Neural cell (in vitro differentiated cells): ENCODE measurements at regions not wholly inside any gene's neighbourhood (a gene's known extent, or its start where the extent isn't known, plus 50 kb on each side); places are given as distances from the start of the nearest gene placed in this dataset.

Experiments
- H2AFZ ChIP-seq: fragments of 200-600, 300-800 bp; sonication (generic), shearing (Covaris generic); 2 replicates; pipeline ENCODE4 v1.6.0; 2014; ENCODE audit warnings: low read depth, mild to moderate bottlenecking, antibody characterized with exemption, low read length, moderate library complexity
- H3F3A ChIP-seq: fragments of 200-600 bp; shearing (Covaris generic); 2 replicates; pipeline ENCODE4 v1.6.1; 2016; ENCODE audit warnings: mild to moderate bottlenecking, moderate library complexity, mixed read lengths, antibody characterized with exemption, low read length; ENCODE audit not compliant: insufficient read depth, poor library complexity, severe bottlenecking
- H3K27ac ChIP-seq: fragments of 200-600, 300-800 bp; sonication (generic), shearing (Covaris generic); 2 replicates; pipeline ENCODE4 v1.5.1; 2014; ENCODE audit warnings: mild to moderate bottlenecking, low read length, moderate library complexity
- H3K27me3 ChIP-seq: fragments of 300-800, 200-600 bp; sonication (generic), shearing (Covaris generic); 2 replicates; pipeline ENCODE4 v1.6.0; 2014; ENCODE audit warnings: mild to moderate bottlenecking, low read depth, low read length, moderate library complexity; ENCODE audit not compliant: insufficient read depth
- H3K36me3 ChIP-seq: fragments of 300-800, 200-600 bp; sonication (generic), shearing (Covaris generic); 2 replicates; pipeline ENCODE4 v1.5.1; 2014; ENCODE audit warnings: mild to moderate bottlenecking, antibody characterized with exemption, low read length, moderate library complexity; ENCODE audit not compliant: insufficient read depth
- H3K4me2 ChIP-seq: fragments of 300-800, 200-600 bp; sonication (generic), shearing (Covaris generic); 2 replicates; pipeline ENCODE4 v1.6.0; 2014; ENCODE audit warnings: mild to moderate bottlenecking, low read length
- H3K4me3 ChIP-seq: fragments of 300-800, 200-600 bp; sonication (generic), shearing (Covaris generic); 2 replicates; pipeline ENCODE4 v1.5.1; 2014; ENCODE audit warnings: mild to moderate bottlenecking, low read length, moderate library complexity
- H3K79me2 ChIP-seq: fragments of 200-600 bp; shearing (Covaris generic); replicated peaks from 2 replicates; pipeline ENCODE4 v1.6.0; 2014; ENCODE audit warnings: mild to moderate bottlenecking, low read length, moderate library complexity; ENCODE audit not compliant: insufficient read depth
- H3K9ac ChIP-seq: fragments of 300-800, 200-600 bp; sonication (generic), shearing (Covaris generic); 2 replicates; pipeline ENCODE4 v1.6.1; 2016; ENCODE audit warnings: mild to moderate bottlenecking, low read length, mixed read lengths
- H3K9me2 ChIP-seq: fragments of 200-600 bp; shearing (Covaris generic); 2 replicates; pipeline ENCODE4 v1.6.1; 2016; ENCODE audit warnings: mild to moderate bottlenecking, low read length, mixed read lengths; ENCODE audit not compliant: insufficient read depth
- H3K9me3 ChIP-seq: fragments of 200-600, 300-800 bp; sonication (generic), shearing (Covaris generic); 2 replicates; pipeline ENCODE4 v1.6.1; 2016; ENCODE audit warnings: mild to moderate bottlenecking, mixed run types, low read length, moderate library complexity, mixed read lengths
- H4K20me1 ChIP-seq: fragments of 200-600 bp; shearing (Covaris generic); 2 replicates; pipeline ENCODE4 v1.6.1; 2016; ENCODE audit warnings: mild to moderate bottlenecking, mixed run types; ENCODE audit not compliant: insufficient read depth
- EP300 ChIP-seq: fragments of 450-650 bp; conservative IDR thresholded peaks from 2 replicates; pipeline ENCODE4 v1.6.1; 2014; ENCODE audit warnings: antibody characterized with exemption, mild to moderate bottlenecking, moderate library complexity; ENCODE audit not compliant: poor library complexity, severe bottlenecking
- EZH2 ChIP-seq: fragments of 200-600, 300-800 bp; shearing (Covaris generic), sonication (generic); IDR thresholded peaks from 2 replicates; pipeline ENCODE4 v1.6.1; 2014; ENCODE audit warnings: antibody characterized with exemption, low read length, borderline replicate concordance, mild to moderate bottlenecking; ENCODE audit not compliant: insufficient read depth, poor library complexity, severe bottlenecking
- MXI1 ChIP-seq: fragments of 450-650 bp; conservative IDR thresholded peaks from 2 replicates; pipeline ENCODE4 v1.6.1; 2014; ENCODE audit warnings: antibody characterized with exemption, mild to moderate bottlenecking; ENCODE audit not compliant: poor library complexity, severe bottlenecking
- POLR2AphosphoS5 ChIP-seq: IDR thresholded peaks from 2 replicates; pipeline ENCODE4 v1.6.1; 2012
- RAD21 ChIP-seq: fragments of 450-650 bp; conservative IDR thresholded peaks from 2 replicates; pipeline ENCODE4 v1.6.1; 2014; ENCODE audit warnings: antibody characterized with exemption, mild to moderate bottlenecking, moderate library complexity
- SMC3 ChIP-seq: fragments of 450-650 bp; conservative IDR thresholded peaks from 2 replicates; pipeline ENCODE4 v1.6.1; 2014; ENCODE audit warnings: antibody characterized with exemption, mild to moderate bottlenecking, moderate library complexity; ENCODE audit not compliant: poor library complexity
- TAF1 ChIP-seq: IDR thresholded peaks from 2 replicates; pipeline ENCODE4 v1.6.1; 2012; ENCODE audit warnings: low read depth
- TF ChIP-seq, protein P1 (sequence below): IDR thresholded peaks from 2 replicates; pipeline ENCODE4 v1.6.1; 2012; ENCODE audit warnings: borderline replicate concordance
- TF ChIP-seq, protein P2 (sequence below): fragments of 450-650 bp; IDR thresholded peaks from 2 replicates; pipeline ENCODE4 v1.5.1; 2014; ENCODE audit warnings: antibody characterized with exemption, mild to moderate bottlenecking, moderate library complexity; ENCODE audit not compliant: poor library complexity, severe bottlenecking

DNA sequence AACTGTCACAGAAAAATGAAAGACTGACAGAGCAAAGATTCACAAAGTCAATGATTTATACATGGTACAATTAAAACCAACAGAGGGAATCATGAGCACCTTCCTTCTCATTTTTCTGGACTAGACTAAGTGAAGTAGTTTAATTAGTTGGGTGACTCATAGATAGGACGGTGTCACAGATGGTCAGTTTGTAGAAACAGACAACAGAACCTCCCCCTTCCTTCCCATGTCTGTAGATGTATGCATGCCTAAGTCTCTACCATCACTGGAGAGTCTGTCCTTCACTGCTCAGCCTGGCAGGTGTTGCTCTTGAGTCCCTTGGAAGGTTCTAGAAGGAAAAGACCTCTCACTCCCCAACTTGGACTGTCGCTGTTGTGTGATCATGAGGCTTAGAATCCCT is 75.4 kb upstream of the EEF1E1 start:
- Histone ChIP-seq H3K4me2 (no peak overlapping the region), H3K79me2 (no peaks in the 10 kb centered on the region), H2AFZ (no peak overlapping the region), H4K20me1 (no peaks in the 10 kb centered on the region), H3K4me3 (no peak overlapping the region), H3K9me3 (no peaks in the 10 kb centered on the region), H3K9ac (no peak overlapping the region), H3K9me2 (no peaks in the 10 kb centered on the region), H3F3A (no peaks in the 10 kb centered on the region), H3K27ac (no peak overlapping the region), H3K27me3 (no peaks in the 10 kb centered on the region), H3K36me3 (no peaks in the 10 kb centered on the region)
- TF ChIP-seq, protein P1, sequence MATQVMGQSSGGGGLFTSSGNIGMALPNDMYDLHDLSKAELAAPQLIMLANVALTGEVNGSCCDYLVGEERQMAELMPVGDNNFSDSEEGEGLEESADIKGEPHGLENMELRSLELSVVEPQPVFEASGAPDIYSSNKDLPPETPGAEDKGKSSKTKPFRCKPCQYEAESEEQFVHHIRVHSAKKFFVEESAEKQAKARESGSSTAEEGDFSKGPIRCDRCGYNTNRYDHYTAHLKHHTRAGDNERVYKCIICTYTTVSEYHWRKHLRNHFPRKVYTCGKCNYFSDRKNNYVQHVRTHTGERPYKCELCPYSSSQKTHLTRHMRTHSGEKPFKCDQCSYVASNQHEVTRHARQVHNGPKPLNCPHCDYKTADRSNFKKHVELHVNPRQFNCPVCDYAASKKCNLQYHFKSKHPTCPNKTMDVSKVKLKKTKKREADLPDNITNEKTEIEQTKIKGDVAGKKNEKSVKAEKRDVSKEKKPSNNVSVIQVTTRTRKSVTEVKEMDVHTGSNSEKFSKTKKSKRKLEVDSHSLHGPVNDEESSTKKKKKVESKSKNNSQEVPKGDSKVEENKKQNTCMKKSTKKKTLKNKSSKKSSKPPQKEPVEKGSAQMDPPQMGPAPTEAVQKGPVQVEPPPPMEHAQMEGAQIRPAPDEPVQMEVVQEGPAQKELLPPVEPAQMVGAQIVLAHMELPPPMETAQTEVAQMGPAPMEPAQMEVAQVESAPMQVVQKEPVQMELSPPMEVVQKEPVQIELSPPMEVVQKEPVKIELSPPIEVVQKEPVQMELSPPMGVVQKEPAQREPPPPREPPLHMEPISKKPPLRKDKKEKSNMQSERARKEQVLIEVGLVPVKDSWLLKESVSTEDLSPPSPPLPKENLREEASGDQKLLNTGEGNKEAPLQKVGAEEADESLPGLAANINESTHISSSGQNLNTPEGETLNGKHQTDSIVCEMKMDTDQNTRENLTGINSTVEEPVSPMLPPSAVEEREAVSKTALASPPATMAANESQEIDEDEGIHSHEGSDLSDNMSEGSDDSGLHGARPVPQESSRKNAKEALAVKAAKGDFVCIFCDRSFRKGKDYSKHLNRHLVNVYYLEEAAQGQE: no peak
- TF ChIP-seq TAF1 (no peak), MXI1 (no peak), RAD21 (no peak), EZH2 (no peak), SMC3 (no peak), EP300 (no peak), POLR2AphosphoS5 (no peak)
- TF ChIP-seq, protein P2, sequence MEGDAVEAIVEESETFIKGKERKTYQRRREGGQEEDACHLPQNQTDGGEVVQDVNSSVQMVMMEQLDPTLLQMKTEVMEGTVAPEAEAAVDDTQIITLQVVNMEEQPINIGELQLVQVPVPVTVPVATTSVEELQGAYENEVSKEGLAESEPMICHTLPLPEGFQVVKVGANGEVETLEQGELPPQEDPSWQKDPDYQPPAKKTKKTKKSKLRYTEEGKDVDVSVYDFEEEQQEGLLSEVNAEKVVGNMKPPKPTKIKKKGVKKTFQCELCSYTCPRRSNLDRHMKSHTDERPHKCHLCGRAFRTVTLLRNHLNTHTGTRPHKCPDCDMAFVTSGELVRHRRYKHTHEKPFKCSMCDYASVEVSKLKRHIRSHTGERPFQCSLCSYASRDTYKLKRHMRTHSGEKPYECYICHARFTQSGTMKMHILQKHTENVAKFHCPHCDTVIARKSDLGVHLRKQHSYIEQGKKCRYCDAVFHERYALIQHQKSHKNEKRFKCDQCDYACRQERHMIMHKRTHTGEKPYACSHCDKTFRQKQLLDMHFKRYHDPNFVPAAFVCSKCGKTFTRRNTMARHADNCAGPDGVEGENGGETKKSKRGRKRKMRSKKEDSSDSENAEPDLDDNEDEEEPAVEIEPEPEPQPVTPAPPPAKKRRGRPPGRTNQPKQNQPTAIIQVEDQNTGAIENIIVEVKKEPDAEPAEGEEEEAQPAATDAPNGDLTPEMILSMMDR: no peak

DNA sequence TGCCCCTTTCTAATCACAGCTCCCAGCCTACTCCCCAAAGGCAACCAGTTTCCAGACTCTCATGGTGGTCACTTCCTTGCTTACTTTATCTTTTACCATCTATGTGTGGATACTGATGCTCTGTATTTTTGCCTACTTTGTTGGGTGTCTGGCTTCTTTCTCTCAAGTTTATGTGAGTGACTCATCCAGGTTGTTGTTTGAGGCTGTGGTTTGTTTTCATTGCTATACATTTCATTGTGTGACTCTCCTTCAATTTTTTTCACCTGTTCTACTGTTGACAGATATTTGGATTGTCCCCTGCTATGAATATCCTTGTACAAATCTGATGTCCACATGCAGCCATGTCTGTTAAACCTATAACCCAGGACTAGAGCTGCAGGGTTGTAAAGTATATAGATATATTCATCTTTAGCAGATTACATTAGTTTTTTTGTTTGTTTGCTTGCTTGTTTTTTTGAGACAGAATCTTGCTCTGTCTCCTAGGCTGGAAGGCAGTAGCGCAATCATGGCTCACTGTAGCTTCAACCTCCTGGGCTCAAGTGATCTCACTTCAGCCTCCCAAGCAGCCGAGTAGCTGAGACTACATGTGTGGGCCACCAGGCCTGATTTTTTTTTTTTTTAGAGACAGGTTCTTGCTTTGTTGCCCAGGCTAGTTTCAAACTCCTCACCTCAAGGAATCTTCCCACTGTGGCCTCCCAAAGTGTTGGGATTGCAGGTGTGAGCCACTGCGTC is 72.9 kb upstream of the EEF1E1 start:
- Histone ChIP-seq H3K27me3 (no peaks in the 10 kb centered on the region), H3K9me2 (no peaks in the 10 kb centered on the region), H3K4me2 (no peak overlapping the region), H3K36me3 (no peaks in the 10 kb centered on the region), H3K27ac (no peak overlapping the region), H3F3A (no peaks in the 10 kb centered on the region), H3K4me3 (no peak overlapping the region), H3K9me3 (no peaks in the 10 kb centered on the region), H2AFZ (no peak overlapping the region), H3K79me2 (no peaks in the 10 kb centered on the region), H4K20me1 (no peaks in the 10 kb centered on the region), H3K9ac (no peak overlapping the region)
- TF ChIP-seq EP300: no peak
- TF ChIP-seq SMC3: no peak
- TF ChIP-seq POLR2AphosphoS5: no peak
- TF ChIP-seq, protein P1: no peak
